Endothelial cell of umbilical vein (primary cell): ENCODE measurements at regions not wholly inside any gene's neighbourhood (a gene's known extent, or its start where the extent isn't known, plus 50 kb on each side); places are given as distances from the start of the nearest gene placed in this dataset.

ENCODE experiments used
- BruUV-seq: library from RNA; stranded (reverse); fragments of 400-500 nt; replicated peaks from 2 replicates; lab custom pipeline; 2021; lab: Mats Ljungman, UMichigan
- CTCF ChIA-PET: fragments of 300-600, 350-600 bp; sonication (Branson Sonifier 250); formaldehyde crosslinking; loops from one replicate; lab custom pipeline; 2021; ENCODE audit warnings: antibody characterized with exemption, inconsistent platforms; lab: Charles Lee
- POLR2A ChIA-PET: fragments of 300-600, 350-600 bp; sonication (Branson Sonifier 250); formaldehyde crosslinking; loops from one replicate; lab custom pipeline; 2021; ENCODE audit warnings: antibody characterized with exemption, inconsistent platforms; lab: Charles Lee
- DNase-seq: peaks from one replicate; pipeline ENCODE4 v3.0.0-alpha.2; 2011; ENCODE audit warnings: low read depth, low spot score
- FAIRE-seq: peaks from 2 replicates; lab custom pipeline; 2011; peaks lifted over from hg19 to GRCh38; lab: Jason Lieb, UNC
- H2AFZ ChIP-seq: 2 replicates; pipeline ENCODE4 v1.6.0; 2012; ENCODE audit warnings: low read depth, low read length, control low read depth, inconsistent platforms
- H3K27ac ChIP-seq: 2 replicates; pipeline ENCODE4 v1.5.1; 2011; ENCODE audit warnings: low read depth, mild to moderate bottlenecking, control low read depth, low read length, moderate library complexity; ENCODE audit not compliant: insufficient read depth
- H3K27me3 ChIP-seq, 2 experiments: 2 replicates each; pipeline versions ENCODE4 v1.6.0 to v1.6.1; 2011; ENCODE audit warnings: low read length in 2 of 2, mixed read lengths in 1 of 2; ENCODE audit not compliant: control insufficient read depth in 2 of 2, insufficient read depth in 2 of 2
- H3K36me3 ChIP-seq, 2 experiments: 2 replicates in 1 of 2; 3 replicates in 1 of 2; pipeline ENCODE4 v1.5.1; 2011; ENCODE audit warnings: low read length in 2 of 2, mild to moderate bottlenecking in 1 of 2, moderate library complexity in 1 of 2; ENCODE audit not compliant: control insufficient read depth in 2 of 2, insufficient read depth in 2 of 2; ENCODE audit errors: extremely low read depth in 1 of 2
- H3K4me1 ChIP-seq: 3 replicates; pipeline ENCODE4 v1.5.1; 2011; ENCODE audit warnings: mild to moderate bottlenecking, low read length; ENCODE audit not compliant: control insufficient read depth, insufficient read depth; ENCODE audit errors: extremely low read depth
- H3K4me2 ChIP-seq: 2 replicates; pipeline ENCODE4 v1.6.1; 2011; ENCODE audit warnings: low read length, control low read depth, mixed read lengths; ENCODE audit not compliant: insufficient read depth
- H3K4me3 ChIP-seq, 3 experiments: fragments of 200-600 bp in 1 of 3; sonication (generic), shearing (Covaris generic) in 1 of 3; replicated peaks in 1 of 3; 2 replicates each; pipeline ENCODE4 v1.5.1; 2011 to 2016; ENCODE audit warnings: control low read depth in 3 of 3, low read length in 3 of 3, mild to moderate bottlenecking in 2 of 3, inconsistent platforms in 1 of 3, low read depth in 1 of 3, moderate library complexity in 1 of 3; ENCODE audit not compliant: insufficient read depth in 1 of 3
- H3K79me2 ChIP-seq: 2 replicates; pipeline ENCODE4 v1.6.0; 2012; ENCODE audit warnings: low read length, inconsistent platforms; ENCODE audit not compliant: control insufficient read depth, insufficient read depth
- H3K9ac ChIP-seq: replicated peaks from 2 replicates; pipeline ENCODE3; 2011; ENCODE audit warnings: low read length, control low read depth; ENCODE audit not compliant: insufficient read depth; ENCODE audit errors: extremely low read depth
- H3K9me1 ChIP-seq: replicated peaks from 3 replicates; pipeline ENCODE4 v1.6.0; 2011; ENCODE audit warnings: mild to moderate bottlenecking, low read length; ENCODE audit not compliant: control insufficient read depth, insufficient read depth; ENCODE audit errors: extremely low read depth
- H3K9me3 ChIP-seq: replicated peaks from 2 replicates; pipeline ENCODE4 v1.5.1; 2012; ENCODE audit warnings: low read length, inconsistent platforms; ENCODE audit not compliant: control insufficient read depth, insufficient read depth
- H4K20me1 ChIP-seq: replicated peaks from 2 replicates; pipeline ENCODE3; 2011; ENCODE audit warnings: mild to moderate bottlenecking, low read length; ENCODE audit not compliant: control insufficient read depth, insufficient read depth; ENCODE audit errors: extremely low read depth
- CTCF ChIP-seq, 2 donors: IDR thresholded peaks; 1 replicate in 1 of 2; 2 replicates in 1 of 2; pipeline ENCODE4 v1.5.1; 2011; ENCODE audit warnings: low read length in 2 of 2, mild to moderate bottlenecking in 2 of 2, moderate library complexity in 2 of 2, control low read depth in 1 of 2, inconsistent platforms in 1 of 2, low read depth in 1 of 2; ENCODE audit not compliant: insufficient read depth in 1 of 2; ENCODE audit errors: extremely low read depth in 1 of 2
- EZH2 ChIP-seq: IDR thresholded peaks from 2 replicates; pipeline ENCODE4 v1.6.1; 2012; ENCODE audit warnings: borderline replicate concordance, low read depth, mild to moderate bottlenecking, moderate library complexity, low read length, inconsistent platforms; ENCODE audit not compliant: severe bottlenecking
- FOS ChIP-seq: IDR thresholded peaks from 2 replicates; pipeline ENCODE4 v1.6.1; 2011; ENCODE audit warnings: mild to moderate bottlenecking, low read length, moderate library complexity, borderline replicate concordance; ENCODE audit not compliant: insufficient read depth
- GATA2 ChIP-seq: IDR thresholded peaks from 2 replicates; pipeline ENCODE4 v1.7.0; 2011; ENCODE audit warnings: low read depth, mild to moderate bottlenecking, moderate library complexity, mixed read lengths, low read length; ENCODE audit not compliant: insufficient read length, insufficient read depth
- JUN ChIP-seq: IDR thresholded peaks from 2 replicates; pipeline ENCODE4 v1.6.1; 2011; ENCODE audit warnings: borderline replicate concordance, low read depth; ENCODE audit not compliant: insufficient read length, insufficient read depth
- MAX ChIP-seq: IDR thresholded peaks from 2 replicates; pipeline ENCODE4 v1.6.1; 2011; ENCODE audit not compliant: insufficient read depth, insufficient read length
- MYC ChIP-seq: IDR thresholded peaks from one replicate; pipeline ENCODE4 v1.6.1; 2011; ENCODE audit warnings: mild to moderate bottlenecking, low read depth, low read length
- POLR2A ChIP-seq: IDR thresholded peaks from 2 replicates; pipeline ENCODE4 v1.6.1; 2012; ENCODE audit warnings: low read depth, mild to moderate bottlenecking, control low read depth, low read length
- POLR2AphosphoS5 ChIP-seq: IDR thresholded peaks from 2 replicates; pipeline ENCODE4 v1.6.1; 2012; ENCODE audit warnings: low read depth, mild to moderate bottlenecking, control low read depth, low read length, moderate library complexity; ENCODE audit not compliant: insufficient read depth
- dilution Hi-C: fragments of 300-500 bp; cut with MboI; formaldehyde crosslinking; loops from one replicate; pipeline ENCODE4 v1.15.0; 2019; ENCODE audit warnings: low sequenced_read_pairs; ENCODE audit not compliant: extremely low pct_ligation_motif_present
- intact Hi-C: fragments of 100-400 bp; cut with micrococcal nuclease; formaldehyde crosslinking; loops from one replicate; pipeline ENCODE4 v1.10.0; 2022

GRCh38 chr9:16310278-16311110 is 560.0 kb downstream of the BNC2 start:
- no TSS peak for BruUV-seq
- no peaks in the 10 kb centered on the region for H3K36me3 ChIP-seq
- no peak overlapping the region for H2AFZ ChIP-seq
- H3K9ac ChIP-seq: no peak overlapping the region
- ChIA-PET CTCF (no interaction called here), POLR2A (no interaction called here)
- H3K9me1 ChIP-seq: no peaks in the 10 kb centered on the region
- H4K20me1 ChIP-seq: no peaks in the 10 kb centered on the region
- H3K27me3 ChIP-seq: peaks cover 6 to 13% of the 10 kb centered on the region in 2 experiments
- no peaks in the 10 kb centered on the region for H3K4me1 ChIP-seq
- DNase-seq: no peak
- intact Hi-C loops: no loop called here
- no peak overlapping the region for H3K4me2 ChIP-seq
- no peak overlapping the region for H3K27ac ChIP-seq
- no peak for FAIRE-seq
- no peak for TF ChIP-seq POLR2AphosphoS5
- TF ChIP-seq MAX: no peak
- no peak for TF ChIP-seq JUN
- no peak for TF ChIP-seq GATA2
- TF ChIP-seq MYC: no peak
- TF ChIP-seq EZH2: no peak
- TF ChIP-seq POLR2A: no peak
- TF ChIP-seq FOS: no peak
- no peak for TF ChIP-seq CTCF (IDR thresholded peaks at IDR 0.05; ENCODE audit: extremely low read depth in 1 of 2, insufficient read depth in 1 of 2, low read depth in 1 of 2, low read length in 2 of 2)
- dilution Hi-C loops: no loop called here
- no peak overlapping the region for H3K4me3 ChIP-seq
- H3K9me3 ChIP-seq: no peaks in the 10 kb centered on the region
- H3K79me2 ChIP-seq: no peaks in the 10 kb centered on the region
